ENCODE measurements at regions not wholly inside any gene's neighbourhood (a gene's known extent, or its start where the extent isn't known, plus 50 kb on each side); places are given as distances from the start of the nearest gene placed in this dataset.
"Not testable (repeated sequence)": the region's sequence is repeated elsewhere in the genome, so short reads cannot be mapped to it uniquely, and the experiment has no call there.

DNA sequence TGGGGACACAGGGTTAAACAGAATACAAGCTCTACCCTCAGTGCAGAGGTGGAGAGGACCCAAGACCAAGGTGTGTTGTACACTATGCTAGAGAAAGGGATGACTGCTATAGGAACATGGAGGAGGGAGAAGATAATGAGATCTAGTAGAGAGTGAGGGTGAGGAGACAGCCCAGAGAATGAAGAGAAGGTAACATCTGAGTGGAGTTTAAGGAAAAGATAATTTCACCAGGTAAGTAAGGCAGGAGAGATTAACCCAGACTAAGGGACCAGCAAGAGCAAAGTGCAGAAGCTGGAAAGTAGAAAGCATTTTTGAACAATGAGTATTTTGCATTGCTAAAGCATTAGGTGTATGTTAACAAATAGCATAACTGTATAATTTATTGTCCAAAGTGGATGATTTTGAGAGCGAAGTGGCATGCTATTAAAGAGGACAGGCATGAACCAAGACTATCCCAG lies 128.8 kb downstream of the RASSF10 start:
- no peak for ATAC-seq
- TF ChIP-seq, protein P1, sequence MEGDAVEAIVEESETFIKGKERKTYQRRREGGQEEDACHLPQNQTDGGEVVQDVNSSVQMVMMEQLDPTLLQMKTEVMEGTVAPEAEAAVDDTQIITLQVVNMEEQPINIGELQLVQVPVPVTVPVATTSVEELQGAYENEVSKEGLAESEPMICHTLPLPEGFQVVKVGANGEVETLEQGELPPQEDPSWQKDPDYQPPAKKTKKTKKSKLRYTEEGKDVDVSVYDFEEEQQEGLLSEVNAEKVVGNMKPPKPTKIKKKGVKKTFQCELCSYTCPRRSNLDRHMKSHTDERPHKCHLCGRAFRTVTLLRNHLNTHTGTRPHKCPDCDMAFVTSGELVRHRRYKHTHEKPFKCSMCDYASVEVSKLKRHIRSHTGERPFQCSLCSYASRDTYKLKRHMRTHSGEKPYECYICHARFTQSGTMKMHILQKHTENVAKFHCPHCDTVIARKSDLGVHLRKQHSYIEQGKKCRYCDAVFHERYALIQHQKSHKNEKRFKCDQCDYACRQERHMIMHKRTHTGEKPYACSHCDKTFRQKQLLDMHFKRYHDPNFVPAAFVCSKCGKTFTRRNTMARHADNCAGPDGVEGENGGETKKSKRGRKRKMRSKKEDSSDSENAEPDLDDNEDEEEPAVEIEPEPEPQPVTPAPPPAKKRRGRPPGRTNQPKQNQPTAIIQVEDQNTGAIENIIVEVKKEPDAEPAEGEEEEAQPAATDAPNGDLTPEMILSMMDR (IDR thresholded peaks at IDR 0.05 in 4 of 5, conservative IDR thresholded peaks at IDR 0.05 in 1 of 5), result no peak
- no peak for TF ChIP-seq POLR2A (IDR thresholded peaks at IDR 0.05)
- Histone ChIP-seq H3K27me3 (no peaks in the 10 kb centered on the region), H3K9me3 (no peaks in the 10 kb centered on the region), H3K4me3 (no peak overlapping the region), H3K27ac (no peak overlapping the region), H3K4me1 (no peaks in the 10 kb centered on the region), H3K36me3 (no peaks in the 10 kb centered on the region)
- no peak for DNase-seq
- in situ Hi-C loops (cut with MboI; ENCODE audit: low sequenced_read_pairs in 4 of 4) (no loop called here), intact Hi-C loops (cut with DNase I; ENCODE audit: low total_unique reads) (no loop called here)

DNA sequence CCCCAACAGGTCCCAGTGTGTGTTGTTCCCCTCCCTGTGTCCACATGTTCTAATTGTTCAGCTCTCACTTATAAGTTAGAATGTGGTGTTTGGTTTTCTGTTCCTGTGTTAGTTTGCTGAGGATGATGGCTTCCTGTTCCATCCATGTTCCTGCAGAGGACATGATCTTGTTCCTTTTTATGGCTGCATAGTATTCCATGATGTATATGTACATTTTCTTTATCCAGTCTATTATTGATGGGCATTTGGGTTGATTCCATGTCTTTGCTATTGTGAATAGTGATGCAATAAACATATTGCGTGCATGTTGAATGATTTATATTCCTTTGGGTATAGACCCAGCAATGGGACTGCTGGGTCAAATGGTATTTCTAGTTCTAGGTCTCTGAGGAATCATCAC lies 130.0 kb downstream of the RASSF10 start:
- ATAC-seq; intact Hi-C loops (cut with DNase I; ENCODE audit: low total_unique reads); H3K4me1 ChIP-seq; H3K27me3 ChIP-seq; H3K9me3 ChIP-seq; in situ Hi-C loops (cut with MboI; ENCODE audit: low sequenced_read_pairs in 4 of 4); H3K36me3 ChIP-seq; H3K4me3 ChIP-seq; DNase-seq; H3K27ac ChIP-seq: not testable (repeated sequence)

DNA sequence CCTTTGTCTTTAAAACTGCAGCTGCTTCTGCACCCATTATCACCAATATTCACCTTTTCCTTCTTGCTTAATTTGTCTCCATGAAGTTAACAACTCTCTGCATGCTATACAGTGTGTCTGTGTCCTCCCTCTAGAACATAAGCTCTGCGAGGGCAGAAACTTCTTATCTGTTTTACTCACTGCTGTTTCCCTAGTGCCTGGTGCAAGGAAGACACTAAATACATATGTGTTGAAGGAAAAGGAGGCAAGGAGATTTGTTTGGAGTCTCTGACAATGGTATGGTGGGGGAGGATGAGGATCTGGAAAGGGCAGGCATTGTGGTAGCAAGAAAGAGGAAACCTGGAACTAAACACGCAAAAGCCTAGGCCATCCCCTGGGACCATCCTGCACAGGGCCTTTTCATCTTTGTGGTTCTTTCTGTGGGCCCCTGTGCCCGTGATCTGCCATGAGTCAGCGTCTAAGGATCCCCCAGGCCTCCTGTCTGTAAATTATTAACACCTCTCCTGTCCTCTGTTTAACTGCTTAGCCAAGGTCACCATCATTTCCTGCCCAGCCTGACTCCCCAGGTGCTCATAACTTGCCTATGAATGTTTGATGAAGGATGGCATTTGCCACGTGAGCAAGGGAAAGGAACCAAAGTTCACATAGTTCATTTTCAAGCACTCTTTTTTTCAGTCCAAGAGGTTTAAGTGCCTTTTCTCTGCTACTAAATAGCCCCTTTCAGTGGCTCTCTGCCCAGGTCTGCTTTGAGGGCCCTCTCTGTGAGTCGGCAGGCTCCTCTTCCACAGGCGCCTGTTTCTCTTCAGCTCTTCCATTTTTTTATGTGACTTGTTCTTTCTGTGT lies 131.1 kb downstream of the RASSF10 start:
- Histone ChIP-seq H3K4me3 (no peak overlapping the region), H3K27me3 (no peaks in the 10 kb centered on the region), H3K9me3 (no peaks in the 10 kb centered on the region), H3K27ac (no peak overlapping the region), H3K36me3 (no peaks in the 10 kb centered on the region), H3K4me1 (no peaks in the 10 kb centered on the region)
- in situ Hi-C loops (cut with MboI; ENCODE audit: low sequenced_read_pairs in 4 of 4), result no loop called here
- DNase-seq (no peak), ATAC-seq (no peak)
- TF ChIP-seq, protein P1 (IDR thresholded peaks at IDR 0.05 in 4 of 5, conservative IDR thresholded peaks at IDR 0.05 in 1 of 5), result no peak
- intact Hi-C loops (cut with DNase I; ENCODE audit: low total_unique reads), result no loop called here

DNA sequence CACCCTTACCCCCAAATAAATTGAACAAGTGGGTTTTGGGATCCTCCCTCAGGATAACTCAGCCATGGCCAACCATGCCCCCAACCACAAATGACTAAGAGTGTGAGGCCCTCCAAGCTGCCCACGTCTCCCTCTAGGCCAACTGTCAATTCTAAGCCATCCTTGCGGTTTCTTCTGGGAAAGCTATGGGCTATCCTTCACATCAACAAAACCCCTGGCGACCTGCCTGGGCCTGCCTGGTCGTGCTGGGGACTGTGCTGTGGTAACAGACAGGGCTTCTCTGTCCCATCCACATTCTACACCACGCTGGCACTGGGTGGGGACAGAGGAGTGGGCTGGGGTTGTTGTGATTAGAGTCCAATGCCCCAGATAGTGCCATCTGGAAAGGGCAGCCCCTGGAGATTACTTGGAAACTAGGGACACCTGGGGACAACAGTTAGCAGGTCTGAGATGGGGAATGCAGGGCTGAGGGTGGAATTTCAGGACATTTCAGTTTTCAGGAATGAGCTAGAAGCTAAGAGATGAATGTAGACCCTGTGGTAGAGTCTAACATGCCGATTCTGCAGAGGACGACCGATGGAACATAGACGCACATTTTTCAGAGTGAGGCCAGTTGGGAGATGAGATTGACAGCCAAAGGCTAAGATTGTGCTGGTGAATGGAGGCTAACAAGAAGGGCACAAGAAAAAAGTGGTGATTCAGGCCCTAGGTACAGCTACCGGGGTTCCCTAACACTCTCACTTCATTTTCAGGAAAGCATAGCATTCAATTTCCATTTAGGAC lies 131.9 kb downstream of the RASSF10 start:
- intact Hi-C loops (cut with DNase I; ENCODE audit: low total_unique reads) (no loop called here), in situ Hi-C loops (cut with MboI; ENCODE audit: low sequenced_read_pairs in 4 of 4) (no loop called here)
- H3K36me3 ChIP-seq, result no peaks in the 10 kb centered on the region
- H3K4me1 ChIP-seq, result no peaks in the 10 kb centered on the region
- no peak overlapping the region for H3K4me3 ChIP-seq
- TF ChIP-seq POLR2A (IDR thresholded peaks at IDR 0.05), result no peak
- TF ChIP-seq, protein P1 (IDR thresholded peaks at IDR 0.05 in 4 of 5, conservative IDR thresholded peaks at IDR 0.05 in 1 of 5), result no peak
- ATAC-seq, result no peak
- H3K27me3 ChIP-seq, result no peaks in the 10 kb centered on the region
- no peaks in the 10 kb centered on the region for H3K9me3 ChIP-seq
- H3K27ac ChIP-seq, result no peak overlapping the region
- no peak for DNase-seq
